ENCODE measurements at regions not wholly inside any gene's neighbourhood (a gene's known extent, or its start where the extent isn't known, plus 50 kb on each side); places are given as distances from the start of the nearest gene placed in this dataset.
"Not testable (repeated sequence)": the region's sequence is repeated elsewhere in the genome, so short reads cannot be mapped to it uniquely, and the experiment has no call there.

DNA sequence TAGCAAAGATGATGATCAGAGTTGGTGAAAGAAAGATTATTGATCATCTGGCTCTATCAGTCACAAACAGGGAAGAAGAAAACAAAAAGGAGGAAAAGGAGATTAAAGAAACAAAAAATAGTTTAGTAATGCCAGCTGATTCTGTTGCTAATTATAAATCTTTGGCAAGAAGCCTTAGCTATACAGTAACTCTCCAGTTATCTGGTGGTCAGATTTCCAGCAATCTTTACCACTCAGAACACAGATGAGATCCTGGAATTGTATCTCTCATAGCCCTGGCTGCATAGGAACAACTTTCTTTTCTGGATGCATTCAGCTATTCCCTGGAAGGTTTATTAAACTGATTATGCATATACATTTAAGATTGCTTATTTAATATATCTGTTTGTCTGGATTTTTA lies 256.8 kb upstream of the ZEB2 start:
- DNase-seq: no peak

DNA sequence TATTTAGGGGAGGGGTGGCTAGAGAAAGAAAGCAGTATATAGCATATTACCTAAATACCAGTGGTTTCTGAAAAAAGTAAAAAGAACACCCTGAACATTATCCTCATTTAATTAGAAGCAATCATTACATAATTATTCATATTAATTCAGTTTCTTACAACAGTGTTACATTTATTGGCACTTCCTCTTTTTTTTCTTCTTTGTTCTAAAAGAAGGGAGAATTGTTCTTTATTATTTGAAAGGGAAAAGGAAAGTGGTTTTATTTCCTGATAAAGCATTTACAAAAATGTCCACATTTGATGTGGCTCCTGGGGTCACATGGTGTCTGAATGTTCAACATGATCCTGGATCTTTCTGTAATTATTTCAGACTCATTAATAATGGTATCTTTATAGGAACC lies 254.9 kb upstream of the ZEB2 start:
- DNase-seq: no peak

DNA sequence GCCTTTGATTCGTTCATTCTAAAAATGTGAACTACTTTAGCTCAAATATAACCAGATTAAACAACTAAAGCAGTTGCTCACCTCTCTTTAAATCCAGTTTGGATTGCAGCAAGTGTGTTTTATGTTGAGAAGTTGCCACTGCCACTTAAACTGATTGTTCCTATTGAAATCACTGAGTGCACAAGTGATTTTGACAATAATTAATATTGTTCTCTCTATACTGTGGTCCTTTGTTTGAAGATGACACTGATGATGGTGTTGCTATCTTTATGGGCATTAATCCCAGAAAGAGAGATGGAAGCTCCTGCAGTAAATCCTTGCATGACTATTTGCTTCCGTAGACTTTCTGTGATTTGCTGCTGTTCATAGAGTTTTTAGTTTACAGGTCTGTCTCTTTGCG lies 251.4 kb upstream of the ZEB2 start:
- DNase-seq: no peak

DNA sequence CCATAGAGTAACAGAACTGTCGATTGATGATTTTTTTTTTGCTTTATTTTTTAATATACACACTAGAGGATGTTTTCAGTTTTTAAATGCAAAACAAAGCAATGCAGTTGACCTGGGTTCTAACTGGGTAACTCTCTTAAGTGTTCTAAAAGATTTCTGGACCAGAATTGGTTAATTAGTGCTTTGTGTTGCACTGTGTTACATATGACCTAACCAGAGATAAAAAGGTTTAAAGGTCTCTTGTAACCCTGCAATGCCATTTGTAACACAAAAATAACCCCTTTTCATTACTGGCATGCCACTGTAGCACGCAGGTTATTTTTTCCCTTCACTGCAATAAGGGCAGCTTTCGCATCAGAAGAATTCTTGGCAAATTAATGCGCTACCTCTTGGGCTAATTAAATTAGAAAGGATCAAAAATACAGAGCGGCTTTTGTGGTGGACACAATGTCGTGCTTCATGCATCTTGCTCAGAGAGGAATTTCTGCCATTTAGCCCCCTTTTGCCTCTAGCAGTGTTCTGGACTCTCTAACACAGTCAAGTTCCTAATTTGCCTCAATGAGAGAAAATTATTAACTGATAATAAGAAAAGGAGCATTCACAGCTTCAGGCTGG lies 250.8 kb upstream of the ZEB2 start:
- no peak for DNase-seq

GRCh38 chr2:144760939-144761338 lies 241.0 kb upstream of the ZEB2 start:
- not testable (repeated sequence) for DNase-seq

DNA sequence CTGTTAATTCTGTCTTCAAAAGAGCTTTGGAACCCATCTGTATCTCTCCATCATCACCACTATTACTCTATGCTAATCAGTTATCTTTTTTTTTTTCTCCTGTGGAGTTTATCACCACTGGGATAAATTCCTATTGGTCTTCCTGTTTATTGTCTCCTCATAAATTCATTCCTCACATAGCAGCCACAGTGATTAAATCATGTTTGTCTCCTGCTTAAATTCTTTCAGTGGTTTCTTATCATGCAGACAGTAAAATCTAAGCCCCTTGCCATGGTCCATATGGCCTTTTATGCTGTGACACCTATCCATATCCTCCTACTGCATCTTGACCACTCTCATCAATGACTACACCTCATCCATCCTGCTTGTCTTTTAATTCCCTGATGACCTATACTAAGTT lies 239.8 kb upstream of the ZEB2 start:
- DNase-seq: no peak

GRCh38 chr2:144758196-144758595 lies 238.3 kb upstream of the ZEB2 start:
- not testable (repeated sequence) for DNase-seq

GRCh38 chr2:144753416-144753815 lies 233.5 kb upstream of the ZEB2 start:
- no peak for DNase-seq

- DNase-seq: no peak
Observed at GRCh38 chr2:144751142-144751905, 231.4 kb upstream of the ZEB2 start.

DNA sequence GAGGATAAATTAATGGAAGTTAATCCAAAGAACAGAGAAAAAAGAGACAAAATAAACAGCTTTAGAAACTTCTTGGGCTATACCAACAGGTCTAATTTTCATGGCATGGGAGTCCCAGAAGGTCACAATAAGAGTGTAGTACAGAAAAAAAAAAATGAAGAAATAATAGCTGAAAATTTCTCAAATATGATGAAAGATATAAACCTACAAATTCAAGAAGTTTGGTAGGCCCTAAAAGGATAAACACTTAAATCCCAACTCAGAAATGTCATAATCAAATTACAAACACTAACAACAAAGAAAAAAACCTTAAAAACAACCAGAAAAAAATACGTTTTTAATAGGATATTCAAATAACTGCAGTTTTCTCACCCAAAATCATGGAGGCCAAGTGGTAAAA lies 229.3 kb upstream of the ZEB2 start:
- DNase-seq: no peak

DNA sequence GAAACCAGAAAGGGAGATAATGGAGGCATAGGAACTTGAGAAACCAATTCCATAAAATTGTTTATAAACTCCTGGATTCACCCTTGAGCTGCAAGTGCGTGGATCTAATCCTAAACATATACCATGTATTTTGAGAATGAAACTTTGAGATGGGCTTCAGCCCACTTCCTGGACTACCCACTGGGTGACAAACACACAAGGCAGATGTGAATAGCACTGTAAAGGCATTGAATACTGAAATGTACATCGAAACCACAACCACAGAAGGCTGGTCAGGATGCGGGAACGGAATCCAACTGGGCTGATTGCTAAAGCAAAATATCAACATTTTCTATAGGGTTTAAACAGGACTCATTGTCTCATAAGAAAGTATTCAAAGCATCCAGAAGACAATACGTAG lies 228.5 kb upstream of the ZEB2 start:
- no peak for DNase-seq

- no peak for DNase-seq
Observed at GRCh38 chr2:144747571-144747970, 227.7 kb upstream of the ZEB2 start.

DNA sequence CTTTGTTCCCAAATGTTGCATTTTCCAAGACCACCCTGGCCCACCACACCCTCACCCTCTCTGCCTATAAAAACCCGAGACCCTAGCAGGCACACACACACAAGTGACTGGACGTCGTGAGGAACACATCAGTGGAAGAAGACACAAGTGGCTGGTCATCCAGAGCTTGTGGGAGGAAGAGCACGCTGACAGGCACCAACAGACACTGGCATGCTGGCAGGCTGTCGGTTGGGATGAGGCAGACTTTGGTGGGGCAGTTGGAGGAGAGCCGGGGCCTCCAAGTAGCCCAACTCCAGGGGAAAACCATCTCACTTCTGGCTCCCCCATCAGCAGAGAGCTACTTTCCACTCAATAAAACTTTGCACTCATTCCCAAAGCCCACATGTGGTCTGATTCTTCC lies 225.5 kb upstream of the ZEB2 start:
- DNase-seq: no peak

GRCh38 chr2:144738749-144739148 lies 218.8 kb upstream of the ZEB2 start:
- DNase-seq: no peak

DNA sequence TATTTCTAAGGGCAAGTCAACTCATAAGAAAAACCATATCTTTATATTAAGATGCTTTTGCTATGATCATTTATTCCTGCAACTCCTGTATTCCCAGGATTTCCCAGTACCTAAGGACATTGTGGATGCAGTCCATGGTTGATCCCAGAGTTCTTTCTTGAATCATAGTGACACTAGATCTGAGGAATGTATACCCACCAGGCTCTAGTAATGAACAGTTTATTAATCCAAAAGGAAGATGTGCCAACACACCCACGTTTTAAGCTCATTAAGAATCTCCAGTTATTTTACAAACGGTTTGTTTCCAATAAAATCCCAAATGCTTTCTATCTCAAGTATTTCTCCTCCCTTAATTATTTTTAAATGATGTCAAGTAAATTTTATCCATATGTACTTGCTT lies 210.8 kb upstream of the ZEB2 start:
- DNase-seq: no peak

DNA sequence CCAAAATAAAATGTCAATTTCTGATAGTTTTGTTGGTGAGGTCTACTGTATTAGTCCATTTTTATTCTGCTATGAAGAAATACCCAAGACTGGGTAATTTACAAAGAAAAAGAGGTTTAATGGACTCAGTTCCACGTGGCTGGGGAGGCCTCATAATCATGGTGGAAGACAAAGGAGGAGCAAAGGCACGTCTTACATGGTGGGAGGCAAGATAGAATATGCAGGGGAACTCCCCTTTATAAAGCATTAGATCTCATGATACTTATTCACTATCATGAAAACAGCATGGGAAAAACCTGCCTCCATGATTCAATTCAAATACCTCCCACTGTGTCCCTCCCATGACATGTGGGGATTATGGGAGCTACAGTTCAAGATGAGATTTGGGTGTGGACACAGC lies 204.5 kb upstream of the ZEB2 start:
- not testable (repeated sequence) for DNase-seq

DNA sequence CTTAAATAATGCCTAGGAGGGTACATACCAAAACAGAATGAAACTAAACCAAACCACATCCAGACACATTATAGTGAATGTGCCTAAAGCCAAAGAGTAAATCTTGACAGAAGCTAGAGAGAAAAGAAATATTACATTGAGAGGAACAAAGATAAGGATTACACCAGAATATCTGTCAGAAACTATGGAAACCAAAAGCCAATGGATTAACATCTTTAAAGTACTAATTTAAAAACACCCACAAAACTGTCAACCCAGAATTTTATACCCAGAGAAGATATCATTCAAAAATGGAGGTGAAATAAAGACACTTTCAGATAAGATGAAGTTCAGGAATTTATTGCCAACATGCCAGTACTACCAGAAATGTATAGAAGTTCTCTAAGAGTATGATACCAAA lies 198.5 kb upstream of the ZEB2 start:
- no peak for DNase-seq

- no peak for DNase-seq
Observed at GRCh38 chr2:144715992-144716391, 196.1 kb upstream of the ZEB2 start.

- no peak for DNase-seq
Observed at GRCh38 chr2:144713410-144713809, 193.5 kb upstream of the ZEB2 start.

DNA sequence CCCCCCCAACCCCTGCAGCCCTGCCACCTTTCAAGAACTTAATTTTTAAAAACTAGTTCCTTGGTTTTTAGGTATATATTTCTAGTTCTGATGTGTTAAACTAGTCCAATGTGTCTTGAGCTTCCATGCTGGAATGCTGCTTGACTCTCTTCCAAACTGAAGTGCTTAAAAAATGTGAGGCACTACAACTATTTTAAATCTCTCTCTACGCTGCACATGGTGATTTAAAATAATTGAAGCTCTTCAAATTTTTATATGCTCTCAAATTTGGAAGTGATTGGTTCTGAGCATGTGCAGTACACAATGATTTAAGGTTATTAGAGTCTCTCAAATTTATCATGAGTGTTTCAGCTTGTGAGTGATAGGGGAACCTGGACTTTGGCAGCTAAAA lies 192.6 kb upstream of the ZEB2 start:
- no peak for DNase-seq

- DNase-seq: peak; percentile 15
Observed at GRCh38 chr2:144711630-144712549, 192.0 kb upstream of the ZEB2 start.

DNA sequence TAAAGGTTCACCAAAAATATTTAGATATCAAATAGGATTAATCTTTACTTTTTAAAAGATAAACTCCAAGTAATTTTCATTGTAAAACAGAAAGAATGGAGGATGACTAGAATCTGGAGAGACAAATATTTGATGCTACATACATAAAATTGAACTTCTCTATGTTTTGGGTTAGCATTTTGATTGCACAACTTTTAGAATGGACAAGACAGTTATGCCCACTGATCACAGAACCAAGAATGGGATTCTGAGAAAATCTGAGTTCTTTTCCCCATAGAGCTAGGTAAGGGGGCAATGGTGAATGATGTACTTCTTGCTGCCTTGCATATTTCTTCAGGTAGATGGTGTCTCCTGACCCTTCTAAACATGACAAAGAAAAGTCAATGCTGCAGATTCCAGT lies 191.2 kb upstream of the ZEB2 start:
- no peak for DNase-seq

GRCh38 chr2:144708626-144709025 lies 188.7 kb upstream of the ZEB2 start:
- DNase-seq: no peak
